T-helper 1 cell treated with Interleukin-12 subunit alpha and Interleukin-12 subunit beta and Interleukin-4 antibody, amounts not matched to agents 30 μg/mL and 1 μg/mL, for 36 hours (primary cell): ENCODE measurements at regions not wholly inside any gene's neighbourhood (a gene's known extent, or its start where the extent isn't known, plus 50 kb on each side); places are given as distances from the start of the nearest gene placed in this dataset.

Experiments used
- H3K27ac Mint-ChIP-seq: one replicate; pipeline ENCODE4 v1.8.0; 2021; ENCODE audit warnings: mild to moderate bottlenecking, mixed read lengths
- H3K27me3 Mint-ChIP-seq: one replicate; pipeline ENCODE4 v1.8.0; 2021; ENCODE audit warnings: low read depth, mixed read lengths
- H3K36me3 Mint-ChIP-seq: one replicate; pipeline ENCODE4 v1.8.0; 2021; ENCODE audit warnings: low read depth, mixed read lengths
- H3K4me1 Mint-ChIP-seq: one replicate; pipeline ENCODE4 v1.8.0; 2021; ENCODE audit warnings: low read depth, mixed read lengths
- H3K4me3 Mint-ChIP-seq: one replicate; pipeline ENCODE4 v1.8.0; 2021; ENCODE audit warnings: mild to moderate bottlenecking, moderate library complexity, mixed read lengths
- H3K9me3 Mint-ChIP-seq: one replicate; pipeline ENCODE4 v1.8.0; 2021; ENCODE audit warnings: mixed read lengths

DNA sequence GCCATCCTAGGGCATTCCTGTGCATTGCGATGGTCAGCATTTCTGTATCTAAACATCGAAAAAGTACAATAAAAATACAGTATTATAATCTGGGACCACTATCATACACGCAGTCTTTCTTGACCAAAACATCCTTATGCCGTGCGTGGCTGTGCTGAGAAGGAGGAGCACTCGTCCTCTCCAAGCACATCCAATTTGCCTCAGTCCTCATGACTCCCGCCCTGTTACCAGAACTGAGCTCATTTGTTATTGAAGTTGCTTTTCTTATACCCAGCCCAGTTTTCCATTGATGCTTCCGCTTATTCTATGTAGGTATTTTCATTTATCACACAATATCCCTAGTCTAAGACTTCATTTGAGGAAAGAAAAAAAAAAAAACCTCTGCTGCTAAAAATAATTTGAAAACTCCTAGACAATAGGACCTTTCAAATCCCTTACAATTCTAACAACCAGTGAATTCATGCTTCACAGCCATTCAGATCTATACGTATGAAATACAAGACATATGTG, 236.9 kb upstream of the PLEKHG7 start:
- H3K9me3 Mint-ChIP-seq: no peaks in the 10 kb centered on the region
- no peaks in the 10 kb centered on the region for H3K27me3 Mint-ChIP-seq
- H3K36me3 Mint-ChIP-seq: peaks cover 4% of the 10 kb centered on the region
- no peak overlapping the region for H3K27ac Mint-ChIP-seq
- H3K4me3 Mint-ChIP-seq: no peak overlapping the region
- peaks cover 12% of the 10 kb centered on the region for H3K4me1 Mint-ChIP-seq

DNA sequence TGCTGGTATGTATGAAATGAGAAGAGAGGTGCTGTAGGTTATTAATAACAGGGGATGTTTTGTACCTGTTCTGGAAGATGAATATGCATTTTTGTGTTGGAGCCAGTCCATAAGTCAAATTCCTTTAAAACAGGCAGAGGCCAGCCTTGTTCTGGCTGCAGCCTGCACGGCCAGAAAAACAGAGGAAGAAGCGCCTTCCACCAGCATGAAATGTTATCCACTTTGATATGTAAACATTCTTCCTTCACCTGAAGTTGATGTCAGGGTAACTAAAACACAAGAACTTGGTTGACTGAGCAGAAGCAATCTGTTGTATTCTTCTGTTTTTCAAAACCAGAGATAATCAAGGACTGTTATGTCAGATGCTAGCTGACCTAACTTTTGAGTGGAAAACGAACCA, 237.9 kb upstream of the PLEKHG7 start:
- H3K27me3 Mint-ChIP-seq: no peaks in the 10 kb centered on the region
- no peak overlapping the region for H3K27ac Mint-ChIP-seq
- H3K4me3 Mint-ChIP-seq: no peak overlapping the region
- peaks cover 5% of the 10 kb centered on the region for H3K4me1 Mint-ChIP-seq
- H3K36me3 Mint-ChIP-seq: peaks cover 4% of the 10 kb centered on the region
- no peaks in the 10 kb centered on the region for H3K9me3 Mint-ChIP-seq

- Mint-ChIP-seq H3K27ac (no peak overlapping the region), H3K9me3 (peaks cover 4% of the 10 kb centered on the region), H3K36me3 (peaks cover 4% of the 10 kb centered on the region), H3K4me3 (no peak overlapping the region), H3K4me1 (peaks cover 5% of the 10 kb centered on the region), H3K27me3 (no peaks in the 10 kb centered on the region)
Measured at GRCh38 chr12:92463171-92463570, 239.6 kb upstream of the PLEKHG7 start.

GRCh38 chr12:92462527-92462926, 240.3 kb upstream of the PLEKHG7 start:
- no peaks in the 10 kb centered on the region for H3K27me3 Mint-ChIP-seq
- peaks cover 5% of the 10 kb centered on the region for H3K9me3 Mint-ChIP-seq
- H3K4me1 Mint-ChIP-seq: peaks cover 5% of the 10 kb centered on the region
- H3K36me3 Mint-ChIP-seq: peaks cover 4% of the 10 kb centered on the region
- peak overlapping the region; percentile 45 for H3K27ac Mint-ChIP-seq
- H3K4me3 Mint-ChIP-seq: no peak overlapping the region

DNA sequence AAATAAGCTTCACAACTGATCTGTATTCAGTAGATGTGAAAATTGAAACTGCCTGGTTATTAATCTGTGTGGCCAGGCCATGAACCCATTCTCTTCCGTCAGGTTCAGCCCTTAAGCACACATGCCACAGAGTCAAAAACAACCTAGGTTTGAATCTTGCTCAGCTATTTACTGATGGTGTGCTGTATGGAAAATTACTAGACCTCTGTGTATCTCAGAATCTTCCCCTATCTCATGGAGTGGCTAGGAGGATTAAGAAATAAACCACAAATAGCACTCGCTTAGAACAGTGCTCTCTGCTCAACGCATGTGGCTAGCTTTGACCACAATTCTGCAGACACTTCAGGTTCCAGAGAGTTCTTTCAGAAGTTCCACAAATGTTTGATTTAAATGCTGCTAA, 240.7 kb upstream of the PLEKHG7 start:
- Mint-ChIP-seq H3K9me3 (peaks cover 10% of the 10 kb centered on the region), H3K4me3 (no peak overlapping the region), H3K27me3 (no peaks in the 10 kb centered on the region), H3K4me1 (peaks cover 5% of the 10 kb centered on the region), H3K27ac (no peak overlapping the region), H3K36me3 (peaks cover 4% of the 10 kb centered on the region)

DNA sequence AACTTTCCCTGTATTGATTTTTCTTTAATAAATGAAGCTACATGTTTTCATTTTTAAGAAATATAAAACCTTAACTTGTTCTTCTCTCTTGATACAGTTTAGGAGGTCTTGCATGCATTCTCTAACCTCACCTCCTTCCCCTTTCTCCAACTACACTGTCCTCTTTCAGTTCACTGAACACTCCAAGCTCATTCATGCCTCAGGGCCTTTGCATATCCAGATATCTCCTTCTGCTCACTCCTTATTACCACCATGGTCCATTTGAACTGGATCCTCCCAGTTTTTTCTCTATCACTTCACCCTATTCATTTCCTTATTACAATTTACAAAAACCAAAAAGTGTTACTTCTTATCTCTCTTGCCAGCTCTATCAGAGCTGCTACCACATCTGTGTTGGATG, 242.9 kb upstream of the PLEKHG7 start:
- no peaks in the 10 kb centered on the region for H3K27me3 Mint-ChIP-seq
- peaks cover 17% of the 10 kb centered on the region for H3K9me3 Mint-ChIP-seq
- H3K36me3 Mint-ChIP-seq: peaks cover 4% of the 10 kb centered on the region
- no peak overlapping the region for H3K4me3 Mint-ChIP-seq
- H3K4me1 Mint-ChIP-seq: peaks cover 5% of the 10 kb centered on the region
- H3K27ac Mint-ChIP-seq: no peak overlapping the region

- no peak overlapping the region for H3K4me3 Mint-ChIP-seq
- H3K27me3 Mint-ChIP-seq: no peaks in the 10 kb centered on the region
- peaks cover 4% of the 10 kb centered on the region for H3K36me3 Mint-ChIP-seq
- peaks cover 17% of the 10 kb centered on the region for H3K9me3 Mint-ChIP-seq
- H3K4me1 Mint-ChIP-seq: peaks cover 5% of the 10 kb centered on the region
- H3K27ac Mint-ChIP-seq: no peak overlapping the region
Measured at GRCh38 chr12:92458996-92459395, 243.8 kb upstream of the PLEKHG7 start.

GRCh38 chr12:92457458-92458180, 245.2 kb upstream of the PLEKHG7 start:
- H3K27me3 Mint-ChIP-seq: no peaks in the 10 kb centered on the region
- no peak overlapping the region for H3K4me3 Mint-ChIP-seq
- peaks cover 17% of the 10 kb centered on the region for H3K9me3 Mint-ChIP-seq
- no peaks in the 10 kb centered on the region for H3K36me3 Mint-ChIP-seq
- H3K27ac Mint-ChIP-seq: no peak overlapping the region
- H3K4me1 Mint-ChIP-seq: peaks cover 4% of the 10 kb centered on the region

DNA sequence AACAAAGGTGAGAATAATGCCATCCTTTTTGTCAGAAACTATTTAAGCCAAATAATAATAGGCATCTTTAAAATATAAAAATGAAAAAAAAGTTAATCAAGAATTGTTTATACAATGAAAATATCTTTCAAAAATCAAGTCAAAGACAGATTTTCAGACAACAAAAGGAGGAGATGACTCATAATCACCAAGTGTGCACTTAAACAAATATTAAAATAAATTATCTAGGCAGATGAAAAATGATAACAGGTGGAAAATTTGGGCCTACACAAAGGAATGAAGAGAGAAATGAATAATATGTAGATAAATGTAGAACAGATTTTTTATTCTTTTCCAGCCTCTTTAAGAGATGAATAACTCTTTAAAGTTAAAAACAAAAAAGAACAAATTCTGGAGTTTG, 250.0 kb upstream of the PLEKHG7 start:
- no peak overlapping the region for H3K27ac Mint-ChIP-seq
- H3K4me3 Mint-ChIP-seq: no peak overlapping the region
- H3K4me1 Mint-ChIP-seq: no peaks in the 10 kb centered on the region
- no peaks in the 10 kb centered on the region for H3K27me3 Mint-ChIP-seq
- peaks cover 33% of the 10 kb centered on the region for H3K9me3 Mint-ChIP-seq
- peaks cover 11% of the 10 kb centered on the region for H3K36me3 Mint-ChIP-seq

- H3K4me1 Mint-ChIP-seq: peaks cover 8% of the 10 kb centered on the region
- no peak overlapping the region for H3K27ac Mint-ChIP-seq
- H3K4me3 Mint-ChIP-seq: no peak overlapping the region
Measured at GRCh38 chr12:92446083-92446460, 256.7 kb upstream of the PLEKHG7 start.

GRCh38 chr12:92445253-92446082, 257.3 kb upstream of the PLEKHG7 start:
- no peak overlapping the region for H3K27ac Mint-ChIP-seq
- H3K27me3 Mint-ChIP-seq: no peaks in the 10 kb centered on the region
- H3K36me3 Mint-ChIP-seq: peaks cover 3% of the 10 kb centered on the region
- peaks cover 8% of the 10 kb centered on the region for H3K4me1 Mint-ChIP-seq
- no peak overlapping the region for H3K4me3 Mint-ChIP-seq
- H3K9me3 Mint-ChIP-seq: peaks cover 31% of the 10 kb centered on the region

More at GRCh38 chr12:92446083-92446460, 256.7 kb upstream of the PLEKHG7 start:
- Mint-ChIP-seq H3K27me3 (no peaks in the 10 kb centered on the region), H3K36me3 (peaks cover 8% of the 10 kb centered on the region), H3K9me3 (peaks cover 33% of the 10 kb centered on the region)

DNA sequence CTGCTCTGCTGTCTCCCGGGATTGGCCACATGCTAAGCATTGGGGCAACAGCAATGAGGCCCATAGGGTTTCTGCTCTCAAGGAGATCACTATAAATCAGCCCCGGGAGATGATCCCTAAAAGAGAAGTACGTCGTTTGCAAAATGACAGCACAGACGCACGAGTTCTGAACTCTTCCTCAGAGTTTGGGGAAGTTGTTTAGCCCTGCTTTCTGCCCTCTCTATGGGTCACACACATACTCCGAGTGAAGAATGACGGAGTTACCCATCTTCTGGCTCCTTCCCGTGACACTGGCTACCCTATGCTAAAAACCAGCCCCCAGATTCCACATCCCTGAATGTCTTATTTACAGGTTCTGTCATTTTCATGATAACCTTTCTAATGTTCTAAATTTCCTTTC, 258.0 kb upstream of the PLEKHG7 start:
- H3K27me3 Mint-ChIP-seq: no peaks in the 10 kb centered on the region
- no peak overlapping the region for H3K4me3 Mint-ChIP-seq
- H3K27ac Mint-ChIP-seq: no peak overlapping the region
- peaks cover 3% of the 10 kb centered on the region for H3K36me3 Mint-ChIP-seq
- peaks cover 8% of the 10 kb centered on the region for H3K4me1 Mint-ChIP-seq
- H3K9me3 Mint-ChIP-seq: peaks cover 33% of the 10 kb centered on the region

GRCh38 chr12:92442782-92443181, 260.0 kb upstream of the PLEKHG7 start:
- no peak overlapping the region for H3K27ac Mint-ChIP-seq
- no peaks in the 10 kb centered on the region for H3K27me3 Mint-ChIP-seq
- H3K4me3 Mint-ChIP-seq: no peak overlapping the region
- H3K36me3 Mint-ChIP-seq: peaks cover 8% of the 10 kb centered on the region
- H3K4me1 Mint-ChIP-seq: peaks cover 8% of the 10 kb centered on the region
- H3K9me3 Mint-ChIP-seq: peaks cover 25% of the 10 kb centered on the region

DNA sequence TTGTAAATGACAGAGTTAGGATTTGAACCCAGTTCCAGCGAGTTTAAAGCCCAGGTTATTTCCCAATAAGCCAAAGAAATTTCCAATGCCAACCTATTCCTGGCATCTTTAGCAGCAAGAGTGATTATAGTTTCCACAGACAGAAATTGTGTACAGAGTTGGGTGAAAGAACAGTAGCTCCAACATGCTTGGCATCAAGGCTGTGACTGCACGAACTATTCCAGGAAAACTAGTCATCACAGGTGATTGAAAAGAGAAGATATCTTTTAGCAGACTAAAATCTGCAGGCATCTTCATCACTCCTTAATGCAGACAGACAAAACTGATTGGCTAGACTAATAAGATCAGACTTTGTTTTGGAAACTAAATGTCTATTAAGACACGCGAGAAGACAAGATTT, 262.7 kb upstream of the PLEKHG7 start:
- Mint-ChIP-seq H3K27ac (no peak overlapping the region), H3K9me3 (peaks cover 21% of the 10 kb centered on the region), H3K4me1 (peaks cover 5% of the 10 kb centered on the region), H3K27me3 (no peaks in the 10 kb centered on the region), H3K4me3 (no peak overlapping the region), H3K36me3 (peaks cover 8% of the 10 kb centered on the region)

DNA sequence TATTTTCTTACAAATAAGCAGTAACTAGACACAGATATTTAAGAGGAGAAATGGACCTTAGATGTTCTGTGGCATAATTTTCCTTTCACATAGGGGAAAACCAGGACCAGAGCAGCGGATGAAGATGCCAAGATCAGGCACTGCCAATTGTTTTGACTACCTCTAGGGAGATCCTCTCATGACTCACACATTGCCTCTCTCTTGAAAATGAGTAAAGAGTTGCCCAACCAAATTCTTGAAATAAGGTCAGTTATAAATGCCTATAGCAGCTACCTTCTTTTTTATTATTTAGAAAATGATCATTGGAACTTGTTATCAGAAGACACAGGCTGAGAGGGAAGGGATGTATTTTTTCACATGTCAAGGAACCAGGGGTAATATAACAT, 263.4 kb upstream of the PLEKHG7 start:
- Mint-ChIP-seq H3K4me3 (no peak overlapping the region), H3K36me3 (peaks cover 8% of the 10 kb centered on the region), H3K27ac (no peak overlapping the region), H3K9me3 (peaks cover 24% of the 10 kb centered on the region), H3K27me3 (no peaks in the 10 kb centered on the region), H3K4me1 (peaks cover 5% of the 10 kb centered on the region)
